GM18505 (cell line): ENCODE measurements at regions not wholly inside any gene's neighbourhood (a gene's known extent, or its start where the extent isn't known, plus 50 kb on each side); places are given as distances from the start of the nearest gene placed in this dataset.

ENCODE experiments used
- ATAC-seq: cut with Tn5 transposase; IDR thresholded peaks from one replicate; pipeline ENCODE4 v1.9.1; 2021; ENCODE audit not compliant: unreplicated experiment
- POLR2A ChIP-seq: IDR thresholded peaks from 4 replicates; pipeline ENCODE4 v1.6.1; 2011; ENCODE audit warnings: borderline replicate concordance; ENCODE audit not compliant: insufficient read depth, insufficient read length; ENCODE audit errors: extremely low read depth

DNA sequence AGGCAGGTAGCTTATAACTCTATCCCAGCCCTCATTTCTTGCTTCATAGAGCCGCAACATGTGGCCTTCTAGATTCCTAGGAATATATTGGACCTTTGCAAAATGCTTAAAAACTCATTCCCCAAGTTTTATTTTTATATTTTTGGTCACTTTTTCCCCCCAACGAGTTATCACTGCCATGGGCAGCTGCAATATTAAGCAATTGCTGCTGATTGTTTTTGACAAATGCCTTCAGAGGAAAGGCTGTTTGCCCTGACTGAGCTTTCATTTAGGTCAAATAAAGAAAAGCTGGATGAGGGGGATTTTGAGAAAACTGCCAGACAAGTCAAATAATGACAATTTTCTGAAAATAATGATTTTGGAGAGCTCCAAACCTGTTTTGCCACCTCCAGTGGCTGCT, 976.9 kb upstream of the MBL2 start:
- TF ChIP-seq POLR2A: no peak
- no peak for ATAC-seq

DNA sequence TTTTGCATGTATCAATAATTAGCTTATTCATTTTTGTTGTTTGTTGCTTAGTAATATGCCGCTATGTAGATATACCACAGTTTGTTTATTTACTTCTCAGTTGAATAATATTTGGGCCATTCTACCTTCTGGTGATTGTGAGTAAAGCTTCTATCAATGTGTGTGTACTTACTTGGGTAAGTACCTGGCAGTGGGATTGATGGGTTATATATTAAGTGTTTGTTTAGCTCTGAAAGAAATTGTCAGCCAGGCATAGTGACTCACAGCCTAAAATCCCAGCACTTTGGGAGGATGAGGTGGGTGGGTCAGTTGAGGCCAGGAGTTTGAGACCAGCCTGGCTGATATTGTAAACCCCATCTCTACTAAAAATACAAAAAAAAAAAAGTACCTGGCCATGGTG, 975.7 kb upstream of the MBL2 start:
- TF ChIP-seq POLR2A: no peak

GRCh38 chr10:53744746-53745145, 972.2 kb upstream of the MBL2 start:
- ATAC-seq: no peak
- TF ChIP-seq POLR2A: no peak

More for the DNA sequence above, 975.7 kb upstream of the MBL2 start:
- ATAC-seq: no peak

GRCh38 chr10:53744176-53744575, 971.6 kb upstream of the MBL2 start:
- ATAC-seq: no peak
- no peak for TF ChIP-seq POLR2A

DNA sequence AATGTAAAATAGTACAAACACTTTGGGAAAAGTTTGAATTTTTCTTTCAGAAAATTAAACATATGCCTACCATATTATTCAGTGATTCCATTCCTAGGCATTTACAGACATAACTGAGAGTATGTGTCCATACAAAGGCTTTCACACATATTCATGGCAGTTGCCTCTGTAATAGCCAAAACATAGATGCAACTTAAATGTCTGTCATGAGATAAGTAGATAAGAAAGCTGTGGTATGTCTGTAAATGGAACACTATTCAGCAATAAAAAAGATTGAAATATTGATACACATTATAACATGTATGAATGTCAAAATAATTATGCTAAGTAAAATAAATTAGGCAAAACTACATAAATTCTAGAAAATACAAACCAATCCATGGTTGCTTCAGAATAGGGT, 964.5 kb upstream of the MBL2 start:
- TF ChIP-seq POLR2A: no peak
- ATAC-seq: no peak

DNA sequence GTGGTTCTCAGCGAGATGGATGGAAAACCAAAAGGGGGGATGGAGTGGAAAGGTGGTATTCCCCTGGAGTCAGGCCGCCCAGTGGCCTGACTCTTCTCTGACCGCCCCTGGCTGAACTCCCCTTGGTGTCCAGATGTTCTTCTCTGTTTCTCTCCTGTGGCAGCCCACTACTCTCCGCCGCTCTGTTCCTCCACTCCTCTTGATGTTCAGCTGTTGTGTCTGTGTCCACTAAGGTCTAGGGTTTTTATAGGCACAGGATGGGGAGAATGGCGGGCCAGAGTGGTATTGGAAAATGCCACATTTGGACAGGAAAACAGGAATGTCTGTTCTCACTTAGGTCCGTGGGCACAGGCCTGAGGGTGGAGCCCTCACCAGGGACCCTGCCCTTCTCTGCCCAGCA, 954.3 kb upstream of the MBL2 start:
- ATAC-seq: no peak
- no peak for TF ChIP-seq POLR2A

GRCh38 chr10:53724581-53724980, 952.0 kb upstream of the MBL2 start:
- no peak for ATAC-seq
- no peak for TF ChIP-seq POLR2A

- no peak for TF ChIP-seq POLR2A
- no peak for ATAC-seq
These were observed 947.1 kb upstream of the MBL2 start for GRCh38 chr10:53719658-53720057.

GRCh38 chr10:53716156-53716555, 943.6 kb upstream of the MBL2 start:
- no peak for ATAC-seq

GRCh38 chr10:53713431-53713830, 940.8 kb upstream of the MBL2 start:
- TF ChIP-seq POLR2A: no peak
- no peak for ATAC-seq

More at GRCh38 chr10:53716156-53716555, 943.6 kb upstream of the MBL2 start:
- no peak for TF ChIP-seq POLR2A

DNA sequence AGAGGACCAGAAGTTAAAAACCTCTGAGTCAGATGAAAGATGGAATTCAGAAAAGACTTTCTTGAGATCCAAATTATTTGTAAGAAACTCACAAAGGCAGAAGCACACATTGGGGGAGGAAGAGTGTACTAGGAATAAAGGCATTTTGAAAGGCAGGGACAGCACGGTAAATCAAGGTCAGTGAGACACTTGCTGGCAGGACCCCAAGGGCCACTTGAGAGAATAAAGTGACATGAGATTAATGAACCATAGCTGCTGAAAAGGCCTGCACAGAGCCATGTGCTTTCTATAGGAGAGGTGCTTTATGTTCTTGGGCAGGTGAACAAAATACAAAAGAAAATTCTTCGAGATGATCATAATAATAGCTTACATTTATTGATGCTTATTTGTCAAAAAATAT, 929.9 kb upstream of the MBL2 start:
- ATAC-seq: no peak
- TF ChIP-seq POLR2A: no peak

DNA sequence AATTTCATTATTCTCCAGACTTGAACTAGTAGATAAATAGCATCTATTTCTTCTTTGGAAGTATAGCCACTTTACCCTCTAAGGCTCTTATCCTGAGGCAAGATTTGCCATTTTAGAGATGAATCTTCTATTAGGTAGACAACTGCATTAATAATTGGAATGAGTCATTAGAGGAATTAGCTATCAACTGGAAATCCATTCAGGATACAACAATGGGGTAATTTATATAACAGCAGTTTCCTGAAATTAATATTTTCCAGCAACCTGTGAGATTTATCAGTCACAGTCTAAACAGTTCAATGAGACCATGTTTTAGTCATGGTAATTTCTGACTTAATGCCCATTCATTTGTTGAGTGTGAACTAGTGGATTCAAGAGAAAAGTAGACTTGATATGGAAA, 928.6 kb upstream of the MBL2 start:
- ATAC-seq: no peak
- TF ChIP-seq POLR2A: no peak

DNA sequence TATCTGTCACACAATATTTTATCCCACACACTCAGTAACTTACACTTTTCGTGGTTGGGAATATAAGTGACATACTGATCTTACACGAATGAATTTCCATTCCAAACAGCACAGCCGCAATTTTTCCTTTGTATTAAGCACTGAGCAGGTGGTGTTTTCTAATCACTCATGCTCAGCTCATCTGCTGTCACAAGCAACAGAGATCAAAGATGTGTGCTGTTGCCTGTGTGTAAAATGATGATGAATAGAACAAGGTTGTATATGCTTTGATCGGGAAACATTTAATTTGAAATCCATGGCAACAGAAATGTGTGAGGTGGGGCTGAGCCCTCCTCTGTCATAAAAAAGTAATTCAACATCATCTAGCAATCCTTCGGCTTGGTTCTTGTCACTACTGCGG, 927.7 kb upstream of the MBL2 start:
- no peak for TF ChIP-seq POLR2A
- no peak for ATAC-seq

- no peak for TF ChIP-seq POLR2A
- no peak for ATAC-seq
These were observed 927.1 kb upstream of the MBL2 start for GRCh38 chr10:53699684-53700083.

DNA sequence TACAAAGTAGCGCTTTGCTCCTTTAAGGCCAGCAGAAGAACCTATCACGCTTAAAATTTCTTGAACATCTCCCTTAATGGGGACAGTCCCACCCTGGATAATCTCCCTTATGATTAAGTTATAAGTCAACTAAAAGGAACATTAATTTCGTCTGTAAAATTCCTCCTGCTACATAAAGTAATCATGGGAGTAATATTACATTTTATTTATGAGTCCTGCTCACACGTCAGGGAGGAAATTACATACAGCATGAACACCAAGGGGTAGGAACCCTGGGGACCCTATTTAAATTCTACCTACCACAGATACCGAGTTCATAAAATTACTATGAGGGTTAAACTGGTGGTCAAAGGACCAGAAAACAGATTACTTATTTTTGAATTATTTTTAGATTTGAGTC, 926.6 kb upstream of the MBL2 start:
- no peak for ATAC-seq
- TF ChIP-seq POLR2A: no peak
